Neural cell (in vitro differentiated cells): ENCODE measurements at regions not wholly inside any gene's neighbourhood (a gene's known extent, or its start where the extent isn't known, plus 50 kb on each side); places are given as distances from the start of the nearest gene placed in this dataset.

ENCODE experiments used
- H2AFZ ChIP-seq: fragments of 200-600, 300-800 bp; sonication (generic), shearing (Covaris generic); 2 replicates; pipeline ENCODE4 v1.6.0; 2014; ENCODE audit warnings: low read depth, mild to moderate bottlenecking, antibody characterized with exemption, low read length, moderate library complexity
- H3F3A ChIP-seq: fragments of 200-600 bp; shearing (Covaris generic); 2 replicates; pipeline ENCODE4 v1.6.1; 2016; ENCODE audit warnings: mild to moderate bottlenecking, moderate library complexity, mixed read lengths, antibody characterized with exemption, low read length; ENCODE audit not compliant: insufficient read depth, poor library complexity, severe bottlenecking
- H3K27ac ChIP-seq: fragments of 200-600, 300-800 bp; sonication (generic), shearing (Covaris generic); 2 replicates; pipeline ENCODE4 v1.5.1; 2014; ENCODE audit warnings: mild to moderate bottlenecking, low read length, moderate library complexity
- H3K27me3 ChIP-seq: fragments of 300-800, 200-600 bp; sonication (generic), shearing (Covaris generic); 2 replicates; pipeline ENCODE4 v1.6.0; 2014; ENCODE audit warnings: mild to moderate bottlenecking, low read depth, low read length, moderate library complexity; ENCODE audit not compliant: insufficient read depth
- H3K36me3 ChIP-seq: fragments of 300-800, 200-600 bp; sonication (generic), shearing (Covaris generic); 2 replicates; pipeline ENCODE4 v1.5.1; 2014; ENCODE audit warnings: mild to moderate bottlenecking, antibody characterized with exemption, low read length, moderate library complexity; ENCODE audit not compliant: insufficient read depth
- H3K4me2 ChIP-seq: fragments of 300-800, 200-600 bp; sonication (generic), shearing (Covaris generic); 2 replicates; pipeline ENCODE4 v1.6.0; 2014; ENCODE audit warnings: mild to moderate bottlenecking, low read length
- H3K4me3 ChIP-seq: fragments of 300-800, 200-600 bp; sonication (generic), shearing (Covaris generic); 2 replicates; pipeline ENCODE4 v1.5.1; 2014; ENCODE audit warnings: mild to moderate bottlenecking, low read length, moderate library complexity
- H3K79me2 ChIP-seq: fragments of 200-600 bp; shearing (Covaris generic); replicated peaks from 2 replicates; pipeline ENCODE4 v1.6.0; 2014; ENCODE audit warnings: mild to moderate bottlenecking, low read length, moderate library complexity; ENCODE audit not compliant: insufficient read depth
- H3K9ac ChIP-seq: fragments of 300-800, 200-600 bp; sonication (generic), shearing (Covaris generic); 2 replicates; pipeline ENCODE4 v1.6.1; 2016; ENCODE audit warnings: mild to moderate bottlenecking, low read length, mixed read lengths
- H3K9me2 ChIP-seq: fragments of 200-600 bp; shearing (Covaris generic); 2 replicates; pipeline ENCODE4 v1.6.1; 2016; ENCODE audit warnings: mild to moderate bottlenecking, low read length, mixed read lengths; ENCODE audit not compliant: insufficient read depth
- H3K9me3 ChIP-seq: fragments of 200-600, 300-800 bp; sonication (generic), shearing (Covaris generic); 2 replicates; pipeline ENCODE4 v1.6.1; 2016; ENCODE audit warnings: mild to moderate bottlenecking, mixed run types, low read length, moderate library complexity, mixed read lengths
- H4K20me1 ChIP-seq: fragments of 200-600 bp; shearing (Covaris generic); 2 replicates; pipeline ENCODE4 v1.6.1; 2016; ENCODE audit warnings: mild to moderate bottlenecking, mixed run types; ENCODE audit not compliant: insufficient read depth
- EP300 ChIP-seq: fragments of 450-650 bp; conservative IDR thresholded peaks from 2 replicates; pipeline ENCODE4 v1.6.1; 2014; ENCODE audit warnings: antibody characterized with exemption, mild to moderate bottlenecking, moderate library complexity; ENCODE audit not compliant: poor library complexity, severe bottlenecking
- EZH2 ChIP-seq: fragments of 200-600, 300-800 bp; shearing (Covaris generic), sonication (generic); IDR thresholded peaks from 2 replicates; pipeline ENCODE4 v1.6.1; 2014; ENCODE audit warnings: antibody characterized with exemption, low read length, borderline replicate concordance, mild to moderate bottlenecking; ENCODE audit not compliant: insufficient read depth, poor library complexity, severe bottlenecking
- MXI1 ChIP-seq: fragments of 450-650 bp; conservative IDR thresholded peaks from 2 replicates; pipeline ENCODE4 v1.6.1; 2014; ENCODE audit warnings: antibody characterized with exemption, mild to moderate bottlenecking; ENCODE audit not compliant: poor library complexity, severe bottlenecking
- POLR2AphosphoS5 ChIP-seq: IDR thresholded peaks from 2 replicates; pipeline ENCODE4 v1.6.1; 2012
- RAD21 ChIP-seq: fragments of 450-650 bp; conservative IDR thresholded peaks from 2 replicates; pipeline ENCODE4 v1.6.1; 2014; ENCODE audit warnings: antibody characterized with exemption, mild to moderate bottlenecking, moderate library complexity
- REST ChIP-seq: IDR thresholded peaks from 2 replicates; pipeline ENCODE4 v1.6.1; 2012; ENCODE audit warnings: borderline replicate concordance
- SMC3 ChIP-seq: fragments of 450-650 bp; conservative IDR thresholded peaks from 2 replicates; pipeline ENCODE4 v1.6.1; 2014; ENCODE audit warnings: antibody characterized with exemption, mild to moderate bottlenecking, moderate library complexity; ENCODE audit not compliant: poor library complexity
- TAF1 ChIP-seq: IDR thresholded peaks from 2 replicates; pipeline ENCODE4 v1.6.1; 2012; ENCODE audit warnings: low read depth
- TF ChIP-seq, protein P1 (sequence below): fragments of 450-650 bp; IDR thresholded peaks from 2 replicates; pipeline ENCODE4 v1.5.1; 2014; ENCODE audit warnings: antibody characterized with exemption, mild to moderate bottlenecking, moderate library complexity; ENCODE audit not compliant: poor library complexity, severe bottlenecking

DNA sequence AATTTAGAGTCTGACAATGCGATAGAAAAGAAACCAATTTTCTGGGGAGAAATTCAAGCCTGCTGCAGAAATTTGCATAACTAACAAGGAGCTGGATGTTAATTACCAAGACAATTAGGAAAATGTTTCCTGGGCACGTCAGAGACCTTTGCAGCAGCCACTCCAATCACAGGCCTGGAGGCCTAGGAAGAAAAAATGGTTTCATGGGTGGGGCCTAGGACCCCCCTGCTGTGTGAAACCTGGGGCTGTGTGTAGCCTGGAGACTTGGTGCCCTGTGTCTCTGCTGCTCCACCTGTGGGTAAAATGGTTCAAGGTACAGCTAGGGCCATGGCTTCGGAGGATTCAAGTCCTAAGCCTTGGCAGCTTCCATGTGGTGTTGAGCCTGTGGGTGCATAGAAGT lies 837.9 kb downstream of the OTOL1 start:
- H3F3A ChIP-seq = no peaks in the 10 kb centered on the region
- H3K36me3 ChIP-seq = no peaks in the 10 kb centered on the region
- no peaks in the 10 kb centered on the region for H4K20me1 ChIP-seq
- peaks cover 5% of the 10 kb centered on the region for H3K9me3 ChIP-seq
- TF ChIP-seq MXI1 (no peak), POLR2AphosphoS5 (no peak), SMC3 (no peak), EP300 (no peak), EZH2 (no peak), RAD21 (no peak), TAF1 (no peak), REST (no peak)
- TF ChIP-seq, protein P1, sequence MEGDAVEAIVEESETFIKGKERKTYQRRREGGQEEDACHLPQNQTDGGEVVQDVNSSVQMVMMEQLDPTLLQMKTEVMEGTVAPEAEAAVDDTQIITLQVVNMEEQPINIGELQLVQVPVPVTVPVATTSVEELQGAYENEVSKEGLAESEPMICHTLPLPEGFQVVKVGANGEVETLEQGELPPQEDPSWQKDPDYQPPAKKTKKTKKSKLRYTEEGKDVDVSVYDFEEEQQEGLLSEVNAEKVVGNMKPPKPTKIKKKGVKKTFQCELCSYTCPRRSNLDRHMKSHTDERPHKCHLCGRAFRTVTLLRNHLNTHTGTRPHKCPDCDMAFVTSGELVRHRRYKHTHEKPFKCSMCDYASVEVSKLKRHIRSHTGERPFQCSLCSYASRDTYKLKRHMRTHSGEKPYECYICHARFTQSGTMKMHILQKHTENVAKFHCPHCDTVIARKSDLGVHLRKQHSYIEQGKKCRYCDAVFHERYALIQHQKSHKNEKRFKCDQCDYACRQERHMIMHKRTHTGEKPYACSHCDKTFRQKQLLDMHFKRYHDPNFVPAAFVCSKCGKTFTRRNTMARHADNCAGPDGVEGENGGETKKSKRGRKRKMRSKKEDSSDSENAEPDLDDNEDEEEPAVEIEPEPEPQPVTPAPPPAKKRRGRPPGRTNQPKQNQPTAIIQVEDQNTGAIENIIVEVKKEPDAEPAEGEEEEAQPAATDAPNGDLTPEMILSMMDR = no peak
- no peaks in the 10 kb centered on the region for H3K79me2 ChIP-seq
- H2AFZ ChIP-seq = no peak overlapping the region
- H3K4me3 ChIP-seq = no peak overlapping the region
- H3K27me3 ChIP-seq = no peaks in the 10 kb centered on the region
- no peak overlapping the region for H3K4me2 ChIP-seq
- H3K27ac ChIP-seq = no peak overlapping the region
- H3K9me2 ChIP-seq = no peaks in the 10 kb centered on the region
- H3K9ac ChIP-seq = no peak overlapping the region

GRCh38 chr3:162337630-162338029 lies 841.0 kb downstream of the OTOL1 start:
- Histone ChIP-seq H2AFZ (no peak overlapping the region), H3K4me2 (no peak overlapping the region), H3K9me3 (peaks cover 5% of the 10 kb centered on the region), H3K36me3 (no peaks in the 10 kb centered on the region), H3K4me3 (no peak overlapping the region), H3K79me2 (no peaks in the 10 kb centered on the region), H3K9me2 (no peaks in the 10 kb centered on the region), H3F3A (no peaks in the 10 kb centered on the region), H3K27me3 (no peaks in the 10 kb centered on the region), H3K9ac (no peak overlapping the region), H4K20me1 (no peaks in the 10 kb centered on the region), H3K27ac (no peak overlapping the region)
- TF ChIP-seq POLR2AphosphoS5 (no peak), EZH2 (no peak)
- TF ChIP-seq, protein P1 = no peak
